ENCODE measurements at regions not wholly inside any gene's neighbourhood (a gene's known extent, or its start where the extent isn't known, plus 50 kb on each side); places are given as distances from the start of the nearest gene placed in this dataset.

GRCh38 chr5:66472010-66472409 is 124.2 kb upstream of the MAST4 start:
- ChIA-PET CTCF (ENCODE audit: partially characterized antibody) (interaction anchor here (0.6 to 1.8 kb wide), 3 partner anchors 165 to 192 kb away, joined by 3 to 7 read pairs (median 7); no protein-coding TSS in a partner anchor), POLR2A (ENCODE audit: partially characterized antibody) (no interaction called here)
- Histone ChIP-seq H2BK12ac (ENCODE audit: low read depth, low read length) (no peak overlapping the region), H2BK20ac (ENCODE audit: low read length) (no peak overlapping the region), H4K91ac (replicated peaks; ENCODE audit: insufficient read length, low read length) (no peak overlapping the region), H3K9me3 (ENCODE audit: insufficient read depth in 2 of 2, low read depth in 1 of 2, low read length in 1 of 2) (peaks cover 22 to 34% of the 10 kb centered on the region in 2 experiments), H3K36me3 (ENCODE audit: control insufficient read depth in 2 of 4, insufficient read depth in 4 of 4, low read length in 3 of 4) (peaks cover 0 to 2% (median 0%) of the 10 kb centered on the region in 4 experiments; a peak in 1 of 8 replicates), H2BK15ac (ENCODE audit: low read length) (no peak overlapping the region), H3K27me3 (replicated peaks in 1 of 4; ENCODE audit: control insufficient read depth in 3 of 4, extremely low read depth in 1 of 4, insufficient read depth in 3 of 4, low read length in 3 of 4) (no peaks in the 10 kb centered on the region), H3K18ac (ENCODE audit: extremely low read depth, low read length) (no peak overlapping the region), H3K27ac (ENCODE audit: low read depth, low read length) (no peak overlapping the region), H2AK5ac (ENCODE audit: low read depth, low read length) (no peak overlapping the region), H3K79me1 (ENCODE audit: low read depth, low read length) (no peaks in the 10 kb centered on the region), H3K4me3 (ENCODE audit: extremely low read depth in 1 of 4, insufficient read depth in 2 of 4, low read depth in 3 of 4, low read length in 4 of 4) (no peak overlapping the region), H3K23ac (ENCODE audit: insufficient read length) (no peak overlapping the region), H3K4ac (replicated peaks; ENCODE audit: insufficient read length, low read depth, low read length) (no peak overlapping the region), H3K56ac (replicated peaks; ENCODE audit: insufficient read length, low read depth, low read length) (no peak overlapping the region), H4K20me1 (replicated peaks in 1 of 2; ENCODE audit: control insufficient read depth in 1 of 2, insufficient read depth in 2 of 2, low read length in 2 of 2) (no peaks in the 10 kb centered on the region), H3K79me2 (ENCODE audit: control insufficient read depth in 1 of 2, insufficient read depth in 2 of 2, low read length in 2 of 2) (no peaks in the 10 kb centered on the region), H2BK120ac (replicated peaks; ENCODE audit: low read depth, low read length) (no peak overlapping the region), H3K4me2 (ENCODE audit: insufficient read depth in 1 of 2, low read depth in 2 of 2, low read length in 2 of 2) (no peak overlapping the region), H4K5ac (ENCODE audit: insufficient read length, low read depth, low read length) (no peak overlapping the region), H2AFZ (ENCODE audit: low read length) (no peak overlapping the region), H2BK5ac (ENCODE audit: low read depth, low read length) (no peak overlapping the region), H3K9ac (replicated peaks in 1 of 4; ENCODE audit: extremely low read depth in 1 of 4, low read depth in 3 of 4, low read length in 3 of 4) (no peak overlapping the region), H3K23me2 (ENCODE audit: low read depth, low read length) (no peaks in the 10 kb centered on the region; the same call in 1 of the 2 replicates), H3K14ac (ENCODE audit: insufficient read length) (no peak overlapping the region), H3K4me1 (replicated peaks in 1 of 4; ENCODE audit: control insufficient read depth in 3 of 4, insufficient read depth in 4 of 4, low read length in 3 of 4) (peaks cover 0 to 3% (median 0%) of the 10 kb centered on the region in 4 experiments; a peak in 2 of 7 replicates), H4K8ac (ENCODE audit: extremely low read depth, insufficient read depth, low read length) (no peak overlapping the region)
- DNase-seq (ENCODE audit: low read depth in 1 of 2, low spot score in 2 of 2) (no peak), FAIRE-seq (no peak)
- WGBS, 2 experiments (ENCODE audit: extremely low coverage in 1 of 2, insufficient coverage in 1 of 2, insufficient read length in 1 of 2, insufficient replicate concordance in 2 of 2, low coverage in 1 of 2, low lambda C conversion rate in 2 of 2, missing lambda C conversion rate in 1 of 2): 83% methylated on average over 1 of the region's 1 CpG; no CpG with 5 or more reads in 1 of the 2 experiments
- TF ChIP-seq RNF2 (IDR thresholded peaks at IDR 0.05; ENCODE audit: borderline replicate concordance, low read depth, low read length, missing control alignments, poor library complexity, severe bottlenecking) (no peak), POLR2AphosphoS5 (IDR thresholded peaks at IDR 0.05; ENCODE audit: low read depth, low read length) (no peak), POU5F1 (IDR thresholded peaks at IDR 0.05; ENCODE audit: low read depth, low read length) (no peak), YY1 (IDR thresholded peaks at IDR 0.05; ENCODE audit: low read depth, low read length) (no peak), BACH1 (IDR thresholded peaks at IDR 0.05; ENCODE audit: low read length) (no peak), HDAC6 (IDR thresholded peaks at IDR 0.05; ENCODE audit: low read depth, low read length) (no peak), ATF2 (IDR thresholded peaks at IDR 0.05; ENCODE audit: low read length) (no peak)
